ENCODE measurements at regions not wholly inside any gene's neighbourhood (a gene's known extent, or its start where the extent isn't known, plus 50 kb on each side); places are given as distances from the start of the nearest gene placed in this dataset.

GRCh38 chr9:108618906-108619550, 236.8 kb downstream of the ACTL7B start:
- H3K79me2 ChIP-seq (ENCODE audit: control insufficient read depth, insufficient read depth, low read length) = no peaks in the 10 kb centered on the region
- no peak overlapping the region for H3K9ac ChIP-seq (ENCODE audit: control insufficient read depth, extremely low read depth, insufficient read depth, low read length)
- H3K4me3 ChIP-seq (ENCODE audit: control insufficient read depth in 2 of 3, extremely low read depth in 1 of 3, insufficient read depth in 2 of 3, low read depth in 1 of 3, low read length in 3 of 3) = no peak overlapping the region
- H3K27ac ChIP-seq (ENCODE audit: control insufficient read depth, insufficient read depth, low read length) = no peak overlapping the region
- H3K27me3 ChIP-seq (ENCODE audit: control insufficient read depth, extremely low read depth, insufficient read depth, low read length) = no peaks in the 10 kb centered on the region
- no peak overlapping the region for H2AFZ ChIP-seq (ENCODE audit: control insufficient read depth, low read length)
- DNase-seq (ENCODE audit: low read depth, low spot score) (no peak), FAIRE-seq (peak; percentile 34)
- dilution Hi-C loops (cut with MboI; ENCODE audit: extremely low pct_ligation_motif_present, low sequenced_read_pairs) = no loop called here
- no peaks in the 10 kb centered on the region for H3K9me1 ChIP-seq (ENCODE audit: control insufficient read depth, extremely low read depth, insufficient read depth, low read length)
- no peaks in the 10 kb centered on the region for H4K20me1 ChIP-seq (ENCODE audit: control insufficient read depth, extremely low read depth, insufficient read depth, low read length)
- peaks cover 35% of the 10 kb centered on the region for H3K4me1 ChIP-seq (ENCODE audit: control insufficient read depth, extremely low read depth, insufficient read depth, low read length)
- H3K9me3 ChIP-seq (ENCODE audit: control insufficient read depth, low read depth, low read length) = no peaks in the 10 kb centered on the region
- no peak overlapping the region for H3K4me2 ChIP-seq (ENCODE audit: control insufficient read depth, extremely low read depth, insufficient read depth, low read depth, low read length)
- TF ChIP-seq EZH2 (IDR thresholded peaks at IDR 0.05; ENCODE audit: low read length) = no peak
- no peak for TF ChIP-seq CTCF (optimal IDR thresholded peaks at IDR 0.05 in 1 of 3, IDR thresholded peaks at IDR 0.05 in 1 of 3, conservative IDR thresholded peaks at IDR 0.05 in 1 of 3; ENCODE audit: extremely low read depth in 1 of 3, insufficient read depth in 2 of 3, low read length in 3 of 3)
- no peaks in the 10 kb centered on the region for H3K36me3 ChIP-seq (ENCODE audit: control insufficient read depth in 2 of 2, extremely low read depth in 1 of 2, insufficient read depth in 2 of 2, low read length in 2 of 2)

GRCh38 chr9:108617676-108618075, 238.1 kb downstream of the ACTL7B start:
- DNase-seq (ENCODE audit: low read depth, low spot score) = no peak
- dilution Hi-C loops (cut with MboI; ENCODE audit: extremely low pct_ligation_motif_present, low sequenced_read_pairs) = no loop called here

More at GRCh38 chr9:108617676-108618075, 238.1 kb downstream of the ACTL7B start:
- H2AFZ ChIP-seq (ENCODE audit: control insufficient read depth, low read length) = no peak overlapping the region
- no peaks in the 10 kb centered on the region for H3K79me2 ChIP-seq (ENCODE audit: control insufficient read depth, insufficient read depth, low read length)
- H3K9me1 ChIP-seq (ENCODE audit: control insufficient read depth, extremely low read depth, insufficient read depth, low read length) = no peaks in the 10 kb centered on the region
- H3K27ac ChIP-seq (ENCODE audit: control insufficient read depth, insufficient read depth, low read length) = no peak overlapping the region
- H4K20me1 ChIP-seq (ENCODE audit: control insufficient read depth, extremely low read depth, insufficient read depth, low read length) = no peaks in the 10 kb centered on the region
- no peaks in the 10 kb centered on the region for H3K27me3 ChIP-seq (ENCODE audit: control insufficient read depth, extremely low read depth, insufficient read depth, low read length)
- TF ChIP-seq CTCF (optimal IDR thresholded peaks at IDR 0.05 in 1 of 3, IDR thresholded peaks at IDR 0.05 in 1 of 3, conservative IDR thresholded peaks at IDR 0.05 in 1 of 3; ENCODE audit: extremely low read depth in 1 of 3, insufficient read depth in 2 of 3, low read length in 3 of 3) = no peak
- TF ChIP-seq EZH2 (IDR thresholded peaks at IDR 0.05; ENCODE audit: low read length) = no peak
- no peaks in the 10 kb centered on the region for H3K36me3 ChIP-seq (ENCODE audit: control insufficient read depth in 2 of 2, extremely low read depth in 1 of 2, insufficient read depth in 2 of 2, low read length in 2 of 2)
- H3K4me1 ChIP-seq (ENCODE audit: control insufficient read depth, extremely low read depth, insufficient read depth, low read length) = peaks cover 32% of the 10 kb centered on the region
- H3K9me3 ChIP-seq (ENCODE audit: control insufficient read depth, low read depth, low read length) = no peaks in the 10 kb centered on the region
- H3K4me3 ChIP-seq (ENCODE audit: control insufficient read depth in 2 of 3, extremely low read depth in 1 of 3, insufficient read depth in 2 of 3, low read depth in 1 of 3, low read length in 3 of 3) = no peak overlapping the region
- peak overlapping the region; percentile 6 for H3K4me2 ChIP-seq (ENCODE audit: control insufficient read depth, extremely low read depth, insufficient read depth, low read depth, low read length)
- no peak overlapping the region for H3K9ac ChIP-seq (ENCODE audit: control insufficient read depth, extremely low read depth, insufficient read depth, low read length)
- peak; percentile 71 for FAIRE-seq

Data from keratinocyte (primary cell).